Embryonic facial prominence (tissue), 1 donor: ENCODE measurements at regions not wholly inside any gene's neighbourhood (a gene's known extent, or its start where the extent isn't known, plus 50 kb on each side); places are given as distances from the start of the nearest gene placed in this dataset.
"Not testable (repeated sequence)": the region's sequence is repeated elsewhere in the genome, so short reads cannot be mapped to it uniquely, and the experiment has no call there.

Experiments used
- DNase-seq: peaks from one replicate; pipeline ENCODE4 v3.0.0-alpha.2; 2016; ENCODE audit errors: extremely low spot score

GRCh38 chr5:56732121-56732520 lies 83.2 kb upstream of the MAP3K1 start:
- no peak for DNase-seq

DNA sequence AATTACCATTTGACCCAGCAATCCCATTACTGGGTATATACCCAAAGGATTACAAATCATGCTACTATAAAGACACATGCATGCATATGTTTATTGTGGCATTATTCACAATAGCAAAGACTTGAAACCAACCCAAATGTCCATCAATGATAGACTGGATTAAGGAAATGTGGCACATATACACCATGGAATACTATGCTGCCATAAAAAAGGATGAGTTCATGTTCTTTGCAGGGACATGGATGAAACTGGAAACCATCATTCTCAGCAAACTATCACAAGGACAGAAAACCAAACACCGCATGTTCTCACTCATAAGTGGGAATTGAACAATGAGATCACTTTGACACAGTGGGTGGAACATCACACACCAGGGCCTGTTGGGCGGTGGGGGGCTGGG lies 83.9 kb upstream of the MAP3K1 start:
- DNase-seq, result not testable (repeated sequence)

GRCh38 chr5:56729488-56729887 lies 85.9 kb upstream of the MAP3K1 start:
- DNase-seq, result no peak

- DNase-seq, result no peak
Measured at GRCh38 chr5:56725711-56726411, 89.5 kb upstream of the MAP3K1 start.

GRCh38 chr5:56724857-56725256 lies 90.5 kb upstream of the MAP3K1 start:
- not testable (repeated sequence) for DNase-seq

GRCh38 chr5:56722317-56722716 lies 93.0 kb upstream of the MAP3K1 start:
- DNase-seq, result no peak

DNA sequence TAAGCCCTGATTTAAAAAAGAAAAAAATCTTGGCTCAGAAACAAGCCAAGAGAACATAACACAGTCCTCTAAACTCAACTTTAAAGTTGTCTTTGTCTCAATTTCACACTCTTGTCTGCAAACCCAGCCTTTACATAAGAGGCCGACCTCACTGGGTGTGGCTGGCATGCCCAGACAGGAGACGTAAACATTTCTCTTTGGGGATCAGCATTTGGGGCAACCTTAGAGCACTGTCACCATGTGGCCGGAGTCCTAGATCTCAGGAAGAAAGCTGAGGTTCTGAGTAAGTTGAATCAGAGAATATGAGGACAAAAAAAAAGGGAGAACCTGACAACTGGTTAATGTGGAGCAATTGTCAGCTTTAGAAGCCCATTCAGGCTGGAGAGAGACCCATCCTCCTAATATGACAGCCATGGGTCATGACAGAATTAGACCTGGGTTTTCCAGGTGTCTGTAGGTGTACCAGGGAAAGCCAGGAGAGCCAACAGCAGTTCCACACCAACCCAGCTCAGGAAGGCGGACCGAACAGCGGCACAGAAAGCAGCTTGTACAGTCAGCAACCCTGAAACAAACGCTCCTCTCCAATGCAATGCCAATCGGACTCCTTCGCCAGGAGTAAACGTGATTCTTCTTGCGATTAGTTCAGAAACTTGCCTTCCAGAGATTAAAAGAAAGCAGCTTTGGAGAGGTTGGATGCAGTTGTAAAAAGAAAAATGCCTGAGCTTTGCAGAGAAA lies 97.9 kb upstream of the MAP3K1 start:
- DNase-seq, result no peak

GRCh38 chr5:56715986-56716385 lies 99.4 kb upstream of the MAP3K1 start:
- no peak for DNase-seq

DNA sequence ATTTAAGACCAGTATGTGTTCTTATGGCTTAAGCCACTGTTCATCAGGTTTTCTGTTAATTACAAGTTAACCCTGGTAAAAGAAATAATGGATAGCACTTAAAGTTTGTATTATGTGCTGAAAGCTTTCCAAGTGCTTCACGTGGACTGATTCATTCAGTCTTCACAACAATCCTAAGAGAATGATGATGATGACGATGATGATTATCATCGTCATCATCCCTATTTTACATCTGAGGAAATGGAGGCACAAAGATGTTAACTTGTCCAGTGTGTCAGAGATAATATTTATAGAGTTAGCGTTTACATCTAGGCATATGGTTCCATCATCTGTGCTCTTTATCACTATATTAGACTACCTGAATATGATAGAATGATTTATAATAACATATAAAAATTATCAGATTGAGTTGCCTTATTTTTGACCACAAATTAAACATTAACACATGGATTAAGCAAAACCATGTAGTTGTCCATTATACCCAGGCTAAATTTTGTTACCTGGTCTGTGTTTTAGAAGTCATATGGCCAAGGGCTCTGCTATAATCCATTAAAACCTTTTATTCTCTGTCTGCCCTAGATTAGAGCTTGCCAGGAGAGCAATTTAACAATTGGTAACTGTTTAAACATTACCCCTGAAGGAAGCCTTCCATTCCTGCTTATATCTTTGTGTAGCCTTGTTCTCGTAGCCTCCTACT lies 102.3 kb upstream of the MAP3K1 start:
- DNase-seq, result no peak

DNA sequence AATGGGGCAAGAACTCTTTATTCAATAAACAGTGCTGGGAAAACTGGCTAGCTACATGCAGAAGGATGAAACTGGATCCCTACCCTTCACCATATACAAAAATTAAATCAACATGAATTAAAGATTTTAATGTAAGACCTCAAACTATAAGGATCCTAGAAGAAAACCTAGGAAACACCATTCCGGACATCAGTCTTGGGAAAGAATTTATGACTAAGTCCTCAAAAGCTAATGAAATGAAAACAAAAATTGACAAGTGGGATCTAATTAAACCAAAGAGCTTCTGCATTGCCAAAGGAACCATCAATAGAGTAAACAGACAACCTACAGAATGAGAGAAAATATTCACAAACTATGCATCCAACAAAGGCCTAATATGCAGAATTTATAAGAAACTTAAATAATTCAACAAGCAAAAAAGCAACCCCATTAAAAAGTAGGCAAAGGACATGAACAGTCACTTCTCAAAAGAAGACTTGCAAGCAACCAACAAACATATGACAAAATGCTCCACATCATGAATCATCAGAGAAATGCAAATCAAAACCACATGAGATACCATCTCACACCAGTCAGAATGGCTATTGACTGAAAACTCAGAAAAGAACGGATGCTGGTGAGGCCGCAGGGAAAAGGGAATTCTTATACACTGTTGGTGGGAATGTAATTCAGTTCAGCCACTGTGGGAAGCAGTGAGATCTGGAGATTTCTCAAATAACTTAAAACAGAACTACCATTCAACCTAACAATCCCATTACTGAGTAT lies 104.3 kb upstream of the MAP3K1 start:
- DNase-seq, result no peak

DNA sequence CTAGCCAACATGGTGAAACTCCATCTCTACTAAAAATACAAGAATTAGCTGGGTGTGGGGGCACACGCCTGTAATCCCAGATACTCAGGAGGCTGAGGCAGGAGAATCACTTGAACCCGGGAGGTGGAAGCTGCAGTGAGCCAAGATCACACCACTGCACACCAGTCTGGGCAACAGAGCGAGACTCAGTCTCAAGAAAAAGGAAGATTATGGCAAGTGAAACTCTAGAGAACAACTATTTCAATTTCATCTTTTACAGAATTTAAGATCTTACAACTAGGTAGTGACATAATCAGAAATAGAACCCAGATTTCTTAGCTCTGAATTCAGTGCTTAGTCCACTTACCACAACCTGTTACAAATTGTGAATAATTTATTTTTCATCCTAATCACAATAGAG lies 108.8 kb upstream of the MAP3K1 start:
- no peak for DNase-seq

GRCh38 chr5:56705217-56705616 lies 110.1 kb upstream of the MAP3K1 start:
- no peak for DNase-seq

DNA sequence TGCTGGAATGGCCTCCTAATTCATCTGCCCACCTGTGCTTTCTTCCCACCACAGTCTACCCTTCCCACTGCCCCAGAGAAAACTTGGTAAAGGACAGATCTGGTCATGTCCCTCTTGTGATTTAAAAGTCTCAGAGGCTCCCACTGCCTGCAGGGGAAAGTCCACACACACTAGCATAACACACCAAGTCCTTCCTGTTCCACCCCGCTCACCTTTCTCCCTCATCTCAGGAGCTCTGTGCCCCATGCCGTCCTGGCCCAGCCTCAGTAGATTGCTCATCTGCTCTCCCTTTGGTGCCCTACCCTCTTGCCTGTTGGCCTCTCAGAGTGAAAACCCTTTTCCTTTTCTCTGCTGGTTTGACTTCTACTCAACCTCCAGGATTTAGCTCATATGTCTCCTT lies 111.4 kb upstream of the MAP3K1 start:
- DNase-seq, result no peak

GRCh38 chr5:56700711-56701110 lies 114.6 kb upstream of the MAP3K1 start:
- no peak for DNase-seq

DNA sequence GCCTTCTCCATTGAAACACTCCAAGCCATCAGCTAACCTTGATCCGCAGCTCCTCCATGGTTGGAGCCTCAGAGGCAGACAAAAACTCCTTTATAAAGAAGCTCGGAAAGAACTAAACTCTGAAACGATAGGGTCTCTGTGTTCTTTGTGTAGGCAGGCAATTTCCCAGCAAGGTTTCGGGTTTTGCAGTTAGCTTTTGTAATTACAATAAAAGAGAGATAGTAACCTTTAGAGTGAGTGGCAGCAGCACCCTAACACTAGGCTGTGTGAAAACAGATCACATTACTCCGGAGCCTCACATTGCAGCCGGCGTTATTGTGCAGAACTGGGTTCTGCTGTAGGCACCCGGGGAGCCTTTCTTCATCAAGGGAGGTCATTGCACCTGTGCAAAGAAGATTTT lies 115.8 kb upstream of the MAP3K1 start:
- DNase-seq, result no peak

- no peak for DNase-seq
Measured at GRCh38 chr5:56698463-56699381, 116.6 kb upstream of the MAP3K1 start.

- no peak for DNase-seq
Measured at GRCh38 chr5:56696900-56697299, 118.4 kb upstream of the MAP3K1 start.

GRCh38 chr5:56693220-56693579 lies 122.1 kb upstream of the MAP3K1 start:
- DNase-seq, result no peak

DNA sequence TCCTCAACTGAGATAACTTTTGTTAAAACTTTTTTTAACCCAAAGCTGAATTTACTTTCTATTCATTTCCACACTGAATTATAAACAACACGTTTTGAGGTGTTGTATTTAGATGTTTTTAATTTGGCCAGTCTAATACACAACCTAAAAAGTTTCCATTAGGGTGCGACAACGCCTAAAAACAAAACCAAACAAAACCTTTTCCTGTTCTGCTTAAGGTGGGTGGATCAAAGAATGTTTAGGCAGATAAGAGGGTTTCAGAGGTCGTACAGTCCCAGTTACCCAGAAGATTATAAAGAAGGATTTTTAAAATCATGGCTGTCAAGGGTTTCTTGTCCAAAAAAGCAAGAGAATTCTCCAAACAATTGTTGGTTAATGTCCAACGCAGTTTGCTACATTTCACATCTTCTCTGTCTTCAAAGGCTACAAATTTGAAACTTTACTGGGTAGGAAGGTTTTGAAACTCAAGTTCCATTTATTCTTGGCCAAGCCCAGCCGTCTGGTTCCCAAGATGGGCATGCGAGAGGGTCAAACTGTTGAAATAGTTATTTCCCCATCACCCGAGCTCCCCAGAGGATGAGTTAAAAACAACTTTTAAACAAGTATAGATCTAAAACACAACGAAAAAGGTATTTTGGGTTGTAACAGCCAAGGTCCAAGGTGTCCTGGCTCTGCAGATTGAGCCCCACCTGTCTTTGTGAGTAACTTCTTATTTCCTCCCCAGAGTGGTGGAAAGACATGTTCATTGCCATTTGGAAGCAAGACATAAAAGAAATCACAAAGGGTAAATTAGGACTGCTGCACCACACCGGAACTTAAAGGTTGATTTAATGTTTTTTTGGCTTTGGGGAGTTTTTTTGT lies 122.8 kb upstream of the MAP3K1 start:
- no peak for DNase-seq

GRCh38 chr5:56688402-56688801 lies 126.9 kb upstream of the MAP3K1 start:
- no peak for DNase-seq
